RWPE1 (cell line): ENCODE measurements at regions not wholly inside any gene's neighbourhood (a gene's known extent, or its start where the extent isn't known, plus 50 kb on each side); places are given as distances from the start of the nearest gene placed in this dataset.
A peak's percentile ranks its signal among the peaks of the same experiment; 100 is the strongest.

ENCODE experiments used
- CTCF ChIA-PET: fragments of 350-600 bp; sonication (Branson Sonifier 250); formaldehyde crosslinking; extraction: SDS; loops from one replicate; lab custom pipeline; 2021; lab: Yijun Ruan, JAX
- POLR2A ChIA-PET: fragments of 400-600 bp; formaldehyde crosslinking; extraction: SDS; loops from one replicate; lab custom pipeline; 2020; ENCODE audit warnings: antibody characterized with exemption; ENCODE audit not compliant: low non-redundant PET; lab: Yijun Ruan, JAX
- DNase-seq: peaks from one replicate; pipeline ENCODE4 v3.0.0; 2012; ENCODE audit warnings: low spot score
- H3K27ac ChIP-seq: fragments of 450-650 bp; 2 replicates; pipeline ENCODE4 v1.5.1; 2017
- CTCF ChIP-seq: fragments of 450-650 bp; conservative IDR thresholded peaks from 2 replicates; pipeline ENCODE4 v1.5.1; 2017; ENCODE audit warnings: low read depth, mild to moderate bottlenecking

- POLR2A ChIA-PET: no interaction called here
- CTCF ChIA-PET: interaction anchor here (0.6 kb wide), 1 partner anchor 280 kb away, joined by 3 read pairs; no protein-coding TSS in a partner anchor
- TF ChIP-seq CTCF: no peak
- DNase-seq: no peak
- H3K27ac ChIP-seq: no peak overlapping the region
Measured at GRCh38 chr5:72032788-72033187, 74.5 kb upstream of the MAP1B start.

GRCh38 chr5:72034770-72035169 is 72.5 kb upstream of the MAP1B start:
- no peak for TF ChIP-seq CTCF
- ChIA-PET POLR2A (no interaction called here), CTCF (interaction anchor here (0.7 kb wide), 1 partner anchor 251 kb away, joined by 4 read pairs; no protein-coding TSS in a partner anchor)
- DNase-seq: no peak
- H3K27ac ChIP-seq: no peak overlapping the region

- ChIA-PET POLR2A (no interaction called here), CTCF (no interaction called here)
- no peak for DNase-seq
Measured at GRCh38 chr5:72035831-72036230, 71.4 kb upstream of the MAP1B start.

DNA sequence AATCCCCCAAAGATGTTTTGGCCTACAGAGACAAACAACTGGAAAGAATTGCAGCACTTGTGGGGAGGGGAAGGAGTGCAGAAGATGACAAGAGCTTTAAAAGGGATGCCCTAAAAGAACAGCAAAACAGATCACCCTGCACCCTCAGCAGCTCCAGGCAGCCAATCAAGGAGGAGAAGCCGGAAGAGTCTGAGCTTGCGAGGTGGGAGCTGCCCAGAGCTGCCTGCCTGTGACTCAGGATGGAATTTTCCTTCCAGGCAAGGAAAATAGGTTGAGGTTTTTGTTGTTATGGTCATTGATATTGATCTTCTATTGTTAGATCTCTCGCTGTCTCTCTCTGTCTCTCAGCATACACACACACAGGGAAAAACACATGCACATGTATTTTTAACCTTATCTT is 70.3 kb upstream of the MAP1B start:
- POLR2A ChIA-PET: no interaction called here
- peak; percentile 75 for DNase-seq
- CTCF ChIA-PET: no interaction called here
- no peak for TF ChIP-seq CTCF
- no peak overlapping the region for H3K27ac ChIP-seq

More at GRCh38 chr5:72035831-72036230, 71.4 kb upstream of the MAP1B start:
- TF ChIP-seq CTCF: no peak
- no peak overlapping the region for H3K27ac ChIP-seq

DNA sequence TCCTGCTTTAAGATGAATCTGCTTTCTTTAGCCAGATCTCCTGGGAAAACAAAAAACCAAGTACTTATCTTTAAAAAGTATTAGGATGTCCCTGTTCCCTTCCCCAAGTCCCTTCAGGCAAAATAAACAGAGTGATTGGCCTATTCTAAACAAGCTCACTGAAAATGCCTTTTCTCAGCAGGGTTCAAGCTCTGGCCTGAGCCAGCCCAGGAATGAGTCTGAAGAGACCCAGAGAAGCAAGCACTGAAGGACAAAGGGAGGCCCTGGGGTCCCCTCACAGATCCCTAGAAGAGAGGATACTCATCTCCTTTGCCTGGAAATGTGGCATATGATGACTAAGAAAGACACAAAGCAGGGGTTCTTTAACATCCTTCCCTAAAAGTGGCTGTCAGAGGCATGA is 66.8 kb upstream of the MAP1B start:
- POLR2A ChIA-PET: no interaction called here

GRCh38 chr5:72041654-72042053 is 65.6 kb upstream of the MAP1B start:
- POLR2A ChIA-PET: no interaction called here
- no peak overlapping the region for H3K27ac ChIP-seq
- no peak for DNase-seq
- CTCF ChIA-PET: no interaction called here
- TF ChIP-seq CTCF: no peak

More for the DNA sequence above, 66.8 kb upstream of the MAP1B start:
- DNase-seq: no peak
- CTCF ChIA-PET: no interaction called here
- H3K27ac ChIP-seq: no peak overlapping the region
- TF ChIP-seq CTCF: no peak
